ENCODE measurements at regions not wholly inside any gene's neighbourhood (a gene's known extent, or its start where the extent isn't known, plus 50 kb on each side); places are given as distances from the start of the nearest gene placed in this dataset.
A peak's percentile ranks its signal among the peaks of the same experiment; 100 is the strongest.

DNA sequence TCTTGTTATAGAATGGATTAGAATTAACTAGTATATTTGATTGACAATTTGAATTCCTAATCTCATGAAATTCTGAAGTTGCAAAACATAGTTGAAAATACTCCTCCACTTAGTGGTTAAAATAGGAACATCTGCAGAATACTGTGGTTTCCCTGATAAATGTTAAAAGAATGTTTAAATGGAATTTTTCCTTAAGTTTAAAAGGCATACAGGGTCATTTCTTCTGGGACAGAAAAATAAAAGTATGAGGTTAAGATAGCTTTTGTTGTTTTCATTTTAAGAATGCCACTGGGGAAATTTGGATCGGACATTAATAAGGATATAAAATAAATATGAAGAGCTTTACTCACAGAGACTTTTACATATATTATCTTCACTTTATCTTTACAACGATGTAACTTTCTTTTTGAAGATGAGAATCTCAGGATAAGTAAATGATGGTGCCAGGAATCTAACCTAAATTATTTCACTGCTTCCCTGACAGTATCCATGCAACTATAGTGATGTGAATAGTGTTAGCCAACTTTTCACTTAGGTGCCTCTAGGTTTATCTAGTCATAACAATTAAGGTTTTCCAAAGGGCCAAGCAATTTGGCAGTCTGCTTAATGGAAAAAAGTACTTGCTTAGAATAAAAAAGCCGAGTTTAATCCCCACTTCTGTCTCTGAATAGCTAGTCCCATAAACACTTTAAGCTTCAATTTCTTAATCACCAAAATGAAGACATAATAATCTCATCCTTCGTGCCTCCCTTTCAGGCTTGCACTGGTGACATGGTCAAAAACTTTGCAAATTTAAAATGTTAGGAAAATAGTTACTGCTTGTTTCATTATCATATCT lies 151.8 kb upstream of the STK17B start:
- no peaks in the 10 kb centered on the region for H3K4me1 Mint-ChIP-seq (ENCODE audit: low read depth in 2 of 2)
- H3K9me3 Mint-ChIP-seq = no peaks in the 10 kb centered on the region
- H3K27ac Mint-ChIP-seq = no peak overlapping the region
- H3K4me3 Mint-ChIP-seq = no peak overlapping the region
- no peaks in the 10 kb centered on the region for H3K36me3 Mint-ChIP-seq
- peaks cover 2 to 7% of the 10 kb centered on the region in 2 donors for H3K27me3 Mint-ChIP-seq
- no peak for DNase-seq (ENCODE audit: low spot score)
- no peak for ATAC-seq

DNA sequence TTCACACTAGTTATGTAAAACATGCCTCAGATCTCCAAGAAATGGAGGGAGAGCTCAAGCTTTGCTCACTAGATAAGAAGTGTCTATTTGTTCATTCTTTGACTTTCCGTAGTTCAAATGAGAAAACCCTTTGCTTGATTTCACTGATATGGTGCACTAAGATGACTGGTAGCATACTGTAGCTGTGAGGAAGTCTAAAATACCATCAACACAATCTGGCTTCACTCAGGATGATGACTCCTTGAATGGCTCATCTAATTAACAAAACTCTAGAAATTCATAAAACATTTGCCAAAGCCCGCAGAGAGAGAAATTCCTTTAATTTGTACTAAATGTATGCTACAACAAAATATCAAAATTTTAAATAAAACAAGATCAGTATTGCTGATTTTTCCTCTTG lies 152.8 kb upstream of the STK17B start:
- Mint-ChIP-seq H3K9me3 (no peaks in the 10 kb centered on the region), H3K4me3 (no peak overlapping the region), H3K4me1 (ENCODE audit: low read depth in 2 of 2) (no peaks in the 10 kb centered on the region), H3K27ac (no peak overlapping the region), H3K27me3 (peaks cover 2 to 7% of the 10 kb centered on the region in 2 donors), H3K36me3 (no peaks in the 10 kb centered on the region)
- DNase-seq (ENCODE audit: low spot score) (no peak), ATAC-seq (no peak)

GRCh38 chr2:196328088-196328680 lies 156.8 kb upstream of the STK17B start:
- peaks cover 6 to 16% of the 10 kb centered on the region in 2 donors for H3K27me3 Mint-ChIP-seq
- DNase-seq (ENCODE audit: low spot score) = no peak
- no peak overlapping the region for H3K27ac Mint-ChIP-seq
- no peaks in the 10 kb centered on the region for H3K9me3 Mint-ChIP-seq
- no peak for ATAC-seq
- H3K36me3 Mint-ChIP-seq = no peaks in the 10 kb centered on the region
- no peak overlapping the region for H3K4me3 Mint-ChIP-seq
- peaks cover 4 to 11% of the 10 kb centered on the region in 2 donors for H3K4me1 Mint-ChIP-seq (ENCODE audit: low read depth in 2 of 2)

- no peak overlapping the region for H3K4me3 Mint-ChIP-seq
- H3K9me3 Mint-ChIP-seq = no peaks in the 10 kb centered on the region
- H3K36me3 Mint-ChIP-seq = no peaks in the 10 kb centered on the region
- no peak for ATAC-seq
- no peak overlapping the region for H3K27ac Mint-ChIP-seq
- DNase-seq (ENCODE audit: low spot score) = no peak
- peaks cover 6 to 24% of the 10 kb centered on the region in 2 donors for H3K27me3 Mint-ChIP-seq
- H3K4me1 Mint-ChIP-seq (ENCODE audit: low read depth in 2 of 2) = peaks cover 4 to 14% of the 10 kb centered on the region in 2 donors
Observed at GRCh38 chr2:196329959-196330358, 158.6 kb upstream of the STK17B start.

- Mint-ChIP-seq H3K36me3 (no peaks in the 10 kb centered on the region), H3K9me3 (no peaks in the 10 kb centered on the region), H3K27ac (no peak overlapping the region), H3K4me1 (ENCODE audit: low read depth in 2 of 2) (peaks cover 4 to 14% of the 10 kb centered on the region in 2 donors), H3K4me3 (no peak overlapping the region), H3K27me3 (peaks cover 7 to 27% of the 10 kb centered on the region in 2 donors)
- no peak for DNase-seq (ENCODE audit: low spot score)
- no peak for ATAC-seq
Observed at GRCh38 chr2:196330645-196331044, 159.3 kb upstream of the STK17B start.

DNA sequence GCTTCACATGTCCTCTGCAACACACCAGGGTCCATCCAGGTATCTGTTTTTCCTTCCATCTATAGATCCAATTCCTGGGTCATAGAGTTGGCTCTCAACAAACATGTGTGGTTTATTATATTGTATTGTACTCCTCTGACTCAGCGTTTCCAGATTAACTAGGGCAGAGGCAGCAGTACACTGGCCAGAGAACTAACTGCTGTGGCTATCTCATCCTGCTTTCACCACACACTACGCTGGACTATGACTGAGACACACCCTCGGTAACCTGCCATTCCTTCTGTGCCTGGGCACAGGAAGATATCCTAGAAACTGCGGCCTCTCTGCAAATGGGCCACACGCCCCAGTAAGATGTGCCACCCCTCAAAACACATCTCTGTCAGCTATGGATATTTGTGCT lies 159.8 kb upstream of the STK17B start:
- Mint-ChIP-seq H3K27me3 (peaks cover 10 to 31% of the 10 kb centered on the region in 2 donors), H3K4me3 (no peak overlapping the region), H3K27ac (peak overlapping the region in 1 of 2 donors; percentile 8), H3K4me1 (ENCODE audit: low read depth in 2 of 2) (peaks cover 4 to 17% of the 10 kb centered on the region in 2 donors), H3K36me3 (no peaks in the 10 kb centered on the region), H3K9me3 (no peaks in the 10 kb centered on the region)
- ATAC-seq (peak in 1 of 2 donors; percentile 63), DNase-seq (ENCODE audit: low spot score) (no peak)

GRCh38 chr2:196331851-196332250 lies 160.5 kb upstream of the STK17B start:
- Mint-ChIP-seq H3K4me3 (no peak overlapping the region), H3K9me3 (no peaks in the 10 kb centered on the region), H3K27ac (peak overlapping the region in 1 of 2 donors; percentile 8), H3K27me3 (peaks cover 10 to 31% of the 10 kb centered on the region in 2 donors), H3K36me3 (no peaks in the 10 kb centered on the region), H3K4me1 (ENCODE audit: low read depth in 2 of 2) (peaks cover 5 to 21% of the 10 kb centered on the region in 2 donors)
- no peak for DNase-seq (ENCODE audit: low spot score)
- peak; percentile 68 to 69 for ATAC-seq

DNA sequence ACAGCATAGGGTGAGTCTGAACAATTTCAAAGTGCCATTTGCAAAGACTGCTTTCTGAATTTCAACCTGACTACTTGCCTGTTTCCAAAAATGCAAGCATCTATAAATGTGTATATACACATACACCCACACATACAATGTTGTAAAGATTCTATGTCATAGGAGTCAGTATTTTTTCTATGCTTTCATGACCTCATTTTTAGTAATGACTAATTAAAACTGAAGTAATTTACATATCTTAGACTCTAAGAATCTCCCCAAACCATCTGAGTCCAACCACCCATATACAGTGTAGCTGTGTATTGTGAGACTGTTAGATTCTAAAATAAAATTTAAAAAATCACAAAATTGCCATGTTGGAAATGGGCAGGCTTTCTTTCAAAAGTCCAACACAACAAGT lies 162.0 kb upstream of the STK17B start:
- ATAC-seq (peak in 1 of 2 donors; percentile 53), DNase-seq (ENCODE audit: low spot score) (no peak)
- Mint-ChIP-seq H3K4me1 (ENCODE audit: low read depth in 2 of 2) (peaks cover 9 to 22% of the 10 kb centered on the region in 2 donors), H3K27ac (no peak overlapping the region), H3K9me3 (no peaks in the 10 kb centered on the region), H3K4me3 (no peak overlapping the region), H3K27me3 (peaks cover 10 to 31% of the 10 kb centered on the region in 2 donors), H3K36me3 (no peaks in the 10 kb centered on the region)

- Mint-ChIP-seq H3K36me3 (no peaks in the 10 kb centered on the region), H3K9me3 (no peaks in the 10 kb centered on the region), H3K27ac (no peak overlapping the region), H3K27me3 (peaks cover 10 to 31% of the 10 kb centered on the region in 2 donors), H3K4me1 (ENCODE audit: low read depth in 2 of 2) (peaks cover 9 to 22% of the 10 kb centered on the region in 2 donors), H3K4me3 (no peak overlapping the region)
- ATAC-seq (no peak), DNase-seq (ENCODE audit: low spot score) (no peak)
Observed at GRCh38 chr2:196334710-196335109, 163.3 kb upstream of the STK17B start.

DNA sequence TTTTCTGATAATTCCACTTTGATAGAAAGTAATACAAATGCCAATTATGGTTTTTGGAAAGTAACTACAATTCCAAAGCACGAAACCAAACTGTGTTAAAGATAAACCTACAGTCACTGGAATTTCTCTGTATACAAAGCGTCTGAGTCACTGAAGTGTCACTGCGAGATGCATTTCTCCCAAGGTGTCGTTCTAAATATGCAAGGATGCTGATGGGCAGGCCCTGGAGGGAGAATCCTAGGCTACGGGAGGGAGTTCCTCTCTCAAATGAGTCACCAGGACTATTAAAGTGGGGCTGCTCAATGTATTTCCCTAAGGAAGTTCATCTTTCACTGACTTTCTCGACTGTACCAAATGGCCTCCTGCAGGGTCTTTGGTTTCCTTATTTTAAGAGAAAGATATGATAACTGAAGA lies 163.8 kb upstream of the STK17B start:
- Mint-ChIP-seq H3K9me3 (no peaks in the 10 kb centered on the region), H3K27me3 (peaks cover 10 to 31% of the 10 kb centered on the region in 2 donors)
- ATAC-seq = no peak

GRCh38 chr2:196336207-196336606 lies 164.8 kb upstream of the STK17B start:
- DNase-seq (ENCODE audit: low spot score) = no peak
- H3K4me3 Mint-ChIP-seq = no peak overlapping the region
- H3K27ac Mint-ChIP-seq = peak overlapping the region in 1 of 2 donors; percentile 8
- peaks cover 8 to 23% of the 10 kb centered on the region in 2 donors for H3K27me3 Mint-ChIP-seq
- H3K36me3 Mint-ChIP-seq = no peaks in the 10 kb centered on the region
- no peak for ATAC-seq
- peaks cover 9 to 19% of the 10 kb centered on the region in 2 donors for H3K4me1 Mint-ChIP-seq (ENCODE audit: low read depth in 2 of 2)
- no peaks in the 10 kb centered on the region for H3K9me3 Mint-ChIP-seq

More for the DNA sequence above, 163.8 kb upstream of the STK17B start:
- no peak for DNase-seq (ENCODE audit: low spot score)
- Mint-ChIP-seq H3K27ac (no peak overlapping the region), H3K36me3 (no peaks in the 10 kb centered on the region), H3K4me1 (ENCODE audit: low read depth in 2 of 2) (peaks cover 9 to 22% of the 10 kb centered on the region in 2 donors), H3K4me3 (no peak overlapping the region)

- H3K4me3 Mint-ChIP-seq = no peak overlapping the region
- H3K27ac Mint-ChIP-seq = peak overlapping the region in 1 of 2 donors; percentile 8
- DNase-seq (ENCODE audit: low spot score) (no peak), ATAC-seq (no peak)
- peaks cover 8 to 22% of the 10 kb centered on the region in 2 donors for H3K27me3 Mint-ChIP-seq
- H3K36me3 Mint-ChIP-seq = no peaks in the 10 kb centered on the region
- H3K4me1 Mint-ChIP-seq (ENCODE audit: low read depth in 2 of 2) = peaks cover 7 to 18% of the 10 kb centered on the region in 2 donors
- H3K9me3 Mint-ChIP-seq = no peaks in the 10 kb centered on the region
Observed at GRCh38 chr2:196336715-196337114, 165.3 kb upstream of the STK17B start.

DNA sequence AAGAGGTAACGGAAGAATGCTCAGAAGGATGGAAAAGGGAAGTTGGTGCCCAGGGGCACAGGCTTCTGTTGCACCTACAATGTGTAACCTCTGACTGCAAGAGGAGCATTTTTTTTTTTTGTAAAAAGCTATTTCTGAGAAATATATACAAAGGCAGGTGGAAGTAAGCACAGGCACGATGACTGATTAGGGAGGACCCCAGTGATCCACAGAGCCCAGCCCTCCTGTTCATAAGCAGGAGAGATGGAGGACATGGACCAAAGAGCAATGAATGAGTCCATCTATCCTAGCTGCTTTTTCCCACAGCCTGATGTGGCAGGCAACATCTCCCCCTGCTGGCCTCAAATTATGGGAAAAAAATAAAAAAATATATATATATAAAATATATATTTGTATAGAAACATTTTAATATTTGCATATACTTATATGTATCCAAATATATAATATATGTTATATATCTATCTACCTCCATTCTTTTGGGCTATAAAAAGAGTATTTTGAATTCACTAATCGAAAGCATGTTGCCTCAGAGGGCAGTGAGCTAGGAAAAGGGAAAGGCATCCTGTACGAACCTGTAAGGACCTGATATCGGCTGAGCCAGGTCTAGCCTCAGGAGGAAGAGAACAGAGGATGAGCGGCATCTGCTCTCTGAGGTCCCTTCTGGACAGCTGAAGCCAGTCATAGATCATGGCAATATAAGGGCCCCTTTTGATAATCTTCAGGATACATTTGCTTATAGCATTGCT lies 166.0 kb upstream of the STK17B start:
- H3K9me3 Mint-ChIP-seq = no peaks in the 10 kb centered on the region
- peaks cover 8 to 22% of the 10 kb centered on the region in 2 donors for H3K27me3 Mint-ChIP-seq
- H3K4me3 Mint-ChIP-seq = no peak overlapping the region
- no peaks in the 10 kb centered on the region for H3K36me3 Mint-ChIP-seq
- DNase-seq (ENCODE audit: low spot score) (no peak), ATAC-seq (no peak)
- H3K27ac Mint-ChIP-seq = peak overlapping the region in 1 of 2 donors; percentile 8
- peaks cover 4 to 11% of the 10 kb centered on the region in 2 donors for H3K4me1 Mint-ChIP-seq (ENCODE audit: low read depth in 2 of 2)

Data from natural killer cell treated with Interleukin-12 subunit alpha and Interleukin-12 subunit beta and Interleukin-15 and Interleukin-18, amount 100 ng/mL, for 72 hours (primary cell).